ENCODE measurements at regions not wholly inside any gene's neighbourhood (a gene's known extent, or its start where the extent isn't known, plus 50 kb on each side); places are given as distances from the start of the nearest gene placed in this dataset.

DNA sequence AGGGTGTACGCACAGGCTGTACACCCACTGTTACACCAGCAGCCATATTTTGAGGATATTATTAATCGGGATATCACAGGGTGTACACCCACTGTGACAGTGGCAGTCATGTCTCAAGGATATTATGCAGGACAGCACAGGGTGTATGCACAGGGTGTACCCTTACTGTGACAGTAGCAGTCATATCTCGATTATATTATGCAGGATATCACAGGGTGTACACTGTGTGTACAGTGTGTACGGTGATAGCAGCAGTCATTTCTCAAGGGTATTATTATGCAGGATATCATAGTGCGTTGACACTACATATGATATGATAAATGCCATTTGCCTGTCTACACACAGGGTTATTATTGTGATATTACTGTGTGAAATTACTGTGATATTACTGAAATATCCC lies 80.5 kb upstream of the SLC25A48 start:
- no peak for TF ChIP-seq EZH2 (IDR thresholded peaks at IDR 0.05; ENCODE audit: borderline replicate concordance, low read length)
- Histone ChIP-seq H3K36me3 (ENCODE audit: insufficient read depth, low read length) (no peaks in the 10 kb centered on the region), H3K9ac (ENCODE audit: low read length) (no peak overlapping the region), H3K4me1 (ENCODE audit: insufficient read depth, low read length, severe bottlenecking) (no peaks in the 10 kb centered on the region), H3K27me3 (ENCODE audit: insufficient read depth, low read length) (no peaks in the 10 kb centered on the region; the same call in 1 of the 2 replicates), H3K9me3 (ENCODE audit: low read length) (no peaks in the 10 kb centered on the region), H3K79me2 (ENCODE audit: insufficient read depth, low read length) (no peaks in the 10 kb centered on the region), H3K9me2 (ENCODE audit: low read depth, low read length) (no peaks in the 10 kb centered on the region), H2AFZ (ENCODE audit: low read length) (no peak overlapping the region), H3F3A (ENCODE audit: insufficient read depth, low read length) (no peaks in the 10 kb centered on the region), H4K20me1 (ENCODE audit: insufficient read depth, low read length) (no peaks in the 10 kb centered on the region), H3K4me3 (ENCODE audit: low read depth, low read length, poor library complexity, severe bottlenecking) (no peak overlapping the region), H3K4me2 (ENCODE audit: low read length) (no peak overlapping the region), H3K27ac (ENCODE audit: low read depth, low read length, poor library complexity, severe bottlenecking) (no peak overlapping the region)

DNA sequence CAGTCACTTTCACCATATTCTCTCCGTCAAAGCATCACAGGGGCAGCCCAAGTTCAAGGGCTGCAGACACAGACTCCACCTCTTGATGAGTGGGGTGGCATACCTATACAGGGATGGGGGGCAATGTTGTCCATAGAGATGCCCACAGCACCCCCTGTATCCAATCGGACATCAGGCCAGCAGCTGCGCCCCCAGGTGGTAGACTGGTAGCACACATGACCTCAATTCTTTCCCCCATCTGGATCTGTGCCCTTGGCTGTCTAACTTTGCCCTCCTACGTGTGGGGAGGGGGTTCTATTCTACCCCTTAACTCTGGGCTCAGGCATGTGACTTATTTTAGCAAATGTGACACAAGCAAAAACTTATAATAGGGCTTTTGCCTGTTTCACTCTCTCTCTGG lies 84.0 kb upstream of the SLC25A48 start:
- no peak overlapping the region for H2AFZ ChIP-seq (ENCODE audit: low read length)
- H3K4me3 ChIP-seq (ENCODE audit: low read depth, low read length, poor library complexity, severe bottlenecking): no peak overlapping the region
- H3F3A ChIP-seq (ENCODE audit: insufficient read depth, low read length): no peaks in the 10 kb centered on the region
- H3K27me3 ChIP-seq (ENCODE audit: insufficient read depth, low read length): no peaks in the 10 kb centered on the region; the same call in 1 of the 2 replicates
- no peaks in the 10 kb centered on the region for H3K9me3 ChIP-seq (ENCODE audit: low read length)
- H3K79me2 ChIP-seq (ENCODE audit: insufficient read depth, low read length): no peaks in the 10 kb centered on the region
- H3K36me3 ChIP-seq (ENCODE audit: insufficient read depth, low read length): no peaks in the 10 kb centered on the region
- no peak overlapping the region for H3K4me2 ChIP-seq (ENCODE audit: low read length)
- H3K27ac ChIP-seq (ENCODE audit: low read depth, low read length, poor library complexity, severe bottlenecking): no peak overlapping the region
- H3K9ac ChIP-seq (ENCODE audit: low read length): no peak overlapping the region
- no peaks in the 10 kb centered on the region for H3K9me2 ChIP-seq (ENCODE audit: low read depth, low read length)
- H4K20me1 ChIP-seq (ENCODE audit: insufficient read depth, low read length): no peaks in the 10 kb centered on the region
- no peaks in the 10 kb centered on the region for H3K4me1 ChIP-seq (ENCODE audit: insufficient read depth, low read length, severe bottlenecking)
- no peak for TF ChIP-seq EZH2 (IDR thresholded peaks at IDR 0.05; ENCODE audit: borderline replicate concordance, low read length)
- TF ChIP-seq, protein P1, sequence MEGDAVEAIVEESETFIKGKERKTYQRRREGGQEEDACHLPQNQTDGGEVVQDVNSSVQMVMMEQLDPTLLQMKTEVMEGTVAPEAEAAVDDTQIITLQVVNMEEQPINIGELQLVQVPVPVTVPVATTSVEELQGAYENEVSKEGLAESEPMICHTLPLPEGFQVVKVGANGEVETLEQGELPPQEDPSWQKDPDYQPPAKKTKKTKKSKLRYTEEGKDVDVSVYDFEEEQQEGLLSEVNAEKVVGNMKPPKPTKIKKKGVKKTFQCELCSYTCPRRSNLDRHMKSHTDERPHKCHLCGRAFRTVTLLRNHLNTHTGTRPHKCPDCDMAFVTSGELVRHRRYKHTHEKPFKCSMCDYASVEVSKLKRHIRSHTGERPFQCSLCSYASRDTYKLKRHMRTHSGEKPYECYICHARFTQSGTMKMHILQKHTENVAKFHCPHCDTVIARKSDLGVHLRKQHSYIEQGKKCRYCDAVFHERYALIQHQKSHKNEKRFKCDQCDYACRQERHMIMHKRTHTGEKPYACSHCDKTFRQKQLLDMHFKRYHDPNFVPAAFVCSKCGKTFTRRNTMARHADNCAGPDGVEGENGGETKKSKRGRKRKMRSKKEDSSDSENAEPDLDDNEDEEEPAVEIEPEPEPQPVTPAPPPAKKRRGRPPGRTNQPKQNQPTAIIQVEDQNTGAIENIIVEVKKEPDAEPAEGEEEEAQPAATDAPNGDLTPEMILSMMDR (IDR thresholded peaks at IDR 0.05; ENCODE audit: low read length): peak; percentile 37; the same call in 1 of the 2 replicates

DNA sequence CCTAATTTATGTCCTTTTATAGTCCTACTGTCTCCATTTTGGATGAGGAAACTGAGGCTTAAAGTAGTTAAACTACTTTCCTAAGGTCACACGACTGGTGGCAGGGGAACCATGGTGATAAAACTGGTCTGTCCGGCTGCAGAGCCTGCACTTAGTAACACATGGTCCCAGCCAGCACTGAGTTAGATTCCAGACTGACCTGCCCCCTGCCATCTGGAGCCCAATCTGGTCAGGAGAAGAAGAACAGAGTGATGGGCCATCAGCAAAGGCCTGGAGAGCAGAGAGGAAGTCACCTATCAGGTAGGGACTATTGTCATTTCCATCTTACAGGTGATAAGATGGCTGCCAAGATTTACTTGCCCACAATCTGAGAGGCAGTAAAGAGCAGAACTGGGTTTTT lies 86.6 kb upstream of the SLC25A48 start:
- no peaks in the 10 kb centered on the region; the same call in 1 of the 2 replicates for H3K27me3 ChIP-seq (ENCODE audit: insufficient read depth, low read length)
- no peaks in the 10 kb centered on the region for H3K36me3 ChIP-seq (ENCODE audit: insufficient read depth, low read length)
- H3K9ac ChIP-seq (ENCODE audit: low read length): no peak overlapping the region
- no peak overlapping the region for H3K4me3 ChIP-seq (ENCODE audit: low read depth, low read length, poor library complexity, severe bottlenecking)
- no peak for TF ChIP-seq EZH2 (IDR thresholded peaks at IDR 0.05; ENCODE audit: borderline replicate concordance, low read length)
- TF ChIP-seq, protein P1 (IDR thresholded peaks at IDR 0.05; ENCODE audit: low read length): no peak
- no peaks in the 10 kb centered on the region for H3K4me1 ChIP-seq (ENCODE audit: insufficient read depth, low read length, severe bottlenecking)
- H3K9me2 ChIP-seq (ENCODE audit: low read depth, low read length): no peaks in the 10 kb centered on the region
- no peak overlapping the region for H2AFZ ChIP-seq (ENCODE audit: low read length)
- no peaks in the 10 kb centered on the region for H3F3A ChIP-seq (ENCODE audit: insufficient read depth, low read length)
- no peaks in the 10 kb centered on the region for H3K79me2 ChIP-seq (ENCODE audit: insufficient read depth, low read length)
- H3K27ac ChIP-seq (ENCODE audit: low read depth, low read length, poor library complexity, severe bottlenecking): no peak overlapping the region
- no peak overlapping the region for H3K4me2 ChIP-seq (ENCODE audit: low read length)
- H4K20me1 ChIP-seq (ENCODE audit: insufficient read depth, low read length): no peaks in the 10 kb centered on the region
- no peaks in the 10 kb centered on the region for H3K9me3 ChIP-seq (ENCODE audit: low read length)

DNA sequence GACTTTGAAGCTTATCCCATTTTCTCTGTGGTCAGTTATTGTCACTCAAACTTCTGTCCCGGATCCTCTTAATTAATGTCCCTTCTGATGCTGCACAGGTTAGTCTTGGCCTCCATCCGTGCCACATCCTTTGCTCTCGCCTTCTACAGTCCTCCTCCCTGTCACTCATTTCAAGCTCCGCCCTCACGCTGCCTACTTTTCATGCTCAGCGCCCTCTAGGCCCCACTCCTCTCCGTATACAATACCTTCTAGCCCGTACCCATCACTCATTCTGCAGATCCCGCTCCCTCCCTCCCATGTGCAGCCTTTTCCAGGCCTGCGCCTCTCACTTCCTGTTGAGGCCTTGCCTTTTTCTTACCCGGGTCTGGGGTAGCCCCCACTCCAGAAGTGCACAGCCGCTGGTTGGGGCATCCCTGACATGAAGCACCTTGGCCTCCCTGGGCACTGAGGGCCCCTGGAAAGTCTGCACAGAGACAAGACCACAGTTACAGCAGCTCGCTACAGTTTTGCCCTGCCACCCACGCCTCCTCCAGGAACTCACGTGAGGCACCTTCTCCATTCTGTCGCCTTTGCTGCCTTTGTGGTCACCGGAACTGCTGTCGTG lies 88.5 kb upstream of the SLC25A48 start:
- no peak for TF ChIP-seq EZH2 (IDR thresholded peaks at IDR 0.05; ENCODE audit: borderline replicate concordance, low read length)
- TF ChIP-seq, protein P1 (IDR thresholded peaks at IDR 0.05; ENCODE audit: low read length): no peak; the same call in 1 of the 2 replicates
- H3K4me3 ChIP-seq (ENCODE audit: low read depth, low read length, poor library complexity, severe bottlenecking): no peak overlapping the region

More for the DNA sequence above, 88.5 kb upstream of the SLC25A48 start:
- no peak overlapping the region for H3K4me2 ChIP-seq (ENCODE audit: low read length)
- no peaks in the 10 kb centered on the region for H4K20me1 ChIP-seq (ENCODE audit: insufficient read depth, low read length)
- no peaks in the 10 kb centered on the region for H3K9me2 ChIP-seq (ENCODE audit: low read depth, low read length)
- H3K9me3 ChIP-seq (ENCODE audit: low read length): no peaks in the 10 kb centered on the region
- H3K27ac ChIP-seq (ENCODE audit: low read depth, low read length, poor library complexity, severe bottlenecking): no peak overlapping the region
- no peaks in the 10 kb centered on the region for H3F3A ChIP-seq (ENCODE audit: insufficient read depth, low read length)
- H3K9ac ChIP-seq (ENCODE audit: low read length): no peak overlapping the region
- no peak overlapping the region for H2AFZ ChIP-seq (ENCODE audit: low read length)
- no peaks in the 10 kb centered on the region for H3K36me3 ChIP-seq (ENCODE audit: insufficient read depth, low read length)
- no peaks in the 10 kb centered on the region for H3K79me2 ChIP-seq (ENCODE audit: insufficient read depth, low read length)
- H3K4me1 ChIP-seq (ENCODE audit: insufficient read depth, low read length, severe bottlenecking): no peaks in the 10 kb centered on the region
- no peaks in the 10 kb centered on the region for H3K27me3 ChIP-seq (ENCODE audit: insufficient read depth, low read length)
